Hepatocyte (in vitro differentiated cells): ENCODE measurements at regions not wholly inside any gene's neighbourhood (a gene's known extent, or its start where the extent isn't known, plus 50 kb on each side); places are given as distances from the start of the nearest gene placed in this dataset.

Experiments used
- DNase-seq: peaks from one replicate; pipeline ENCODE4 v3.0.0-alpha.2; 2016; ENCODE audit warnings: low spot score
- H2AFZ ChIP-seq: fragments of 200-600 bp; sonication (generic); 2 replicates; pipeline ENCODE4 v1.6.0; 2016; ENCODE audit warnings: antibody characterized with exemption, mild to moderate bottlenecking
- H3K27ac ChIP-seq: fragments of 200-600 bp; sonication (generic); 2 replicates; pipeline ENCODE4 v1.5.1; 2016; ENCODE audit warnings: mild to moderate bottlenecking
- H3K27me3 ChIP-seq: fragments of 200-600 bp; sonication (generic); 2 replicates; pipeline ENCODE4 v1.6.1; 2016
- H3K36me3 ChIP-seq: fragments of 200-600 bp; sonication (generic); replicated peaks from 2 replicates; pipeline ENCODE4 v1.5.1; 2016; ENCODE audit warnings: low read depth; ENCODE audit not compliant: insufficient read depth
- H3K4me1 ChIP-seq: fragments of 200-600 bp; sonication (generic); 2 replicates; pipeline ENCODE4 v1.5.1; 2016; ENCODE audit warnings: mild to moderate bottlenecking, moderate library complexity; ENCODE audit not compliant: insufficient read depth
- H3K4me2 ChIP-seq: fragments of 200-600 bp; sonication (generic); 2 replicates; pipeline ENCODE4 v1.6.0; 2016
- H3K4me3 ChIP-seq: fragments of 200-600 bp; sonication (generic); 2 replicates; pipeline ENCODE4 v1.5.1; 2016; ENCODE audit warnings: mild to moderate bottlenecking
- H3K79me2 ChIP-seq: fragments of 200-600 bp; sonication (generic); 2 replicates; pipeline ENCODE4 v1.6.0; 2017; ENCODE audit warnings: mild to moderate bottlenecking
- H3K9me2 ChIP-seq: fragments of 200-600 bp; sonication (generic); replicated peaks from 2 replicates; pipeline ENCODE4 v1.6.0; 2017; ENCODE audit warnings: mild to moderate bottlenecking; ENCODE audit not compliant: insufficient read depth
- H3K9me3 ChIP-seq: fragments of 200-600 bp; sonication (generic); 2 replicates; pipeline ENCODE4 v1.5.1; 2016; ENCODE audit warnings: low read depth, mild to moderate bottlenecking
- H4K20me1 ChIP-seq: fragments of 200-600 bp; sonication (generic); 2 replicates; pipeline ENCODE4 v1.6.0; 2016; ENCODE audit warnings: mild to moderate bottlenecking; ENCODE audit not compliant: insufficient read depth, poor library complexity, severe bottlenecking
- EZH2 ChIP-seq: fragments of 200-600 bp; sonication (generic); IDR thresholded peaks from 2 replicates; pipeline ENCODE4 v1.6.1; 2016; ENCODE audit warnings: antibody characterized with exemption, mild to moderate bottlenecking, borderline replicate concordance
- EZH2phosphoT487 ChIP-seq: fragments of 200-600 bp; sonication (generic); IDR thresholded peaks from one replicate; pipeline ENCODE4 v1.6.1; 2018; ENCODE audit warnings: antibody characterized with exemption, mild to moderate bottlenecking, low read depth, moderate library complexity; ENCODE audit not compliant: unreplicated experiment, severe bottlenecking
- WGBS: methylation state at CpG from one replicate; pipeline ENCODE4 v1.1.6; 2016; ENCODE audit warnings: low lambda C conversion rate; ENCODE audit errors: missing lambda C conversion rate; 5-methylcytosine and 5-hydroxymethylcytosine counted together
- TF ChIP-seq, protein P1 (sequence below): fragments of 200-600 bp; sonication (generic); IDR thresholded peaks from 2 replicates; pipeline ENCODE4 v1.5.1; 2016; ENCODE audit warnings: antibody characterized with exemption, mild to moderate bottlenecking; ENCODE audit not compliant: poor library complexity

- Histone ChIP-seq H3K4me1 (no peaks in the 10 kb centered on the region), H3K4me3 (no peak overlapping the region), H3K27ac (no peak overlapping the region), H3K4me2 (no peak overlapping the region), H3K79me2 (no peaks in the 10 kb centered on the region), H3K27me3 (no peaks in the 10 kb centered on the region), H2AFZ (no peak overlapping the region), H3K9me2 (no peaks in the 10 kb centered on the region), H3K36me3 (no peaks in the 10 kb centered on the region), H4K20me1 (no peaks in the 10 kb centered on the region), H3K9me3 (no peaks in the 10 kb centered on the region)
- TF ChIP-seq, protein P1, sequence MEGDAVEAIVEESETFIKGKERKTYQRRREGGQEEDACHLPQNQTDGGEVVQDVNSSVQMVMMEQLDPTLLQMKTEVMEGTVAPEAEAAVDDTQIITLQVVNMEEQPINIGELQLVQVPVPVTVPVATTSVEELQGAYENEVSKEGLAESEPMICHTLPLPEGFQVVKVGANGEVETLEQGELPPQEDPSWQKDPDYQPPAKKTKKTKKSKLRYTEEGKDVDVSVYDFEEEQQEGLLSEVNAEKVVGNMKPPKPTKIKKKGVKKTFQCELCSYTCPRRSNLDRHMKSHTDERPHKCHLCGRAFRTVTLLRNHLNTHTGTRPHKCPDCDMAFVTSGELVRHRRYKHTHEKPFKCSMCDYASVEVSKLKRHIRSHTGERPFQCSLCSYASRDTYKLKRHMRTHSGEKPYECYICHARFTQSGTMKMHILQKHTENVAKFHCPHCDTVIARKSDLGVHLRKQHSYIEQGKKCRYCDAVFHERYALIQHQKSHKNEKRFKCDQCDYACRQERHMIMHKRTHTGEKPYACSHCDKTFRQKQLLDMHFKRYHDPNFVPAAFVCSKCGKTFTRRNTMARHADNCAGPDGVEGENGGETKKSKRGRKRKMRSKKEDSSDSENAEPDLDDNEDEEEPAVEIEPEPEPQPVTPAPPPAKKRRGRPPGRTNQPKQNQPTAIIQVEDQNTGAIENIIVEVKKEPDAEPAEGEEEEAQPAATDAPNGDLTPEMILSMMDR = no peak
- TF ChIP-seq EZH2phosphoT487 (no peak), EZH2 (no peak)
- no peak for DNase-seq
- 67% methylated on average over 4 of the region's 4 CpGs for WGBS
Measured at GRCh38 chr3:22886439-22887068, 316.6 kb upstream of the UBE2E2 start.

- Histone ChIP-seq H4K20me1 (no peaks in the 10 kb centered on the region), H3K4me2 (no peak overlapping the region), H3K27me3 (no peaks in the 10 kb centered on the region), H3K27ac (no peak overlapping the region), H2AFZ (no peak overlapping the region), H3K79me2 (no peaks in the 10 kb centered on the region), H3K4me1 (no peaks in the 10 kb centered on the region), H3K4me3 (no peak overlapping the region), H3K9me2 (no peaks in the 10 kb centered on the region), H3K9me3 (no peaks in the 10 kb centered on the region), H3K36me3 (no peaks in the 10 kb centered on the region)
- 19% methylated on average over 2 of the region's 2 CpGs for WGBS
- TF ChIP-seq, protein P1 = peak; percentile 83
- TF ChIP-seq EZH2phosphoT487 = no peak
- TF ChIP-seq EZH2 = no peak
- peak; percentile 65 for DNase-seq
Measured at GRCh38 chr3:22887664-22888291, 315.3 kb upstream of the UBE2E2 start.

- no peaks in the 10 kb centered on the region for H3K27me3 ChIP-seq
- H3K79me2 ChIP-seq = no peaks in the 10 kb centered on the region
- no peaks in the 10 kb centered on the region for H3K9me3 ChIP-seq
- H3K4me1 ChIP-seq = peaks cover 3% of the 10 kb centered on the region
- no peaks in the 10 kb centered on the region for H3K36me3 ChIP-seq
- TF ChIP-seq, protein P1 = no peak
- TF ChIP-seq EZH2phosphoT487 (no peak), EZH2 (no peak)
- H3K27ac ChIP-seq = peak overlapping the region; percentile 18
- H3K4me3 ChIP-seq = no peak overlapping the region
- WGBS = 37% methylated on average over 2 of the region's 2 CpGs
- no peak for DNase-seq
- H3K9me2 ChIP-seq = no peaks in the 10 kb centered on the region
- peak overlapping the region; percentile 14 for H3K4me2 ChIP-seq
- no peak overlapping the region for H2AFZ ChIP-seq
- no peaks in the 10 kb centered on the region for H4K20me1 ChIP-seq
Measured at GRCh38 chr3:22893101-22893500, 310.0 kb upstream of the UBE2E2 start.
